ENCODE measurements at regions not wholly inside any gene's neighbourhood (a gene's known extent, or its start where the extent isn't known, plus 50 kb on each side); places are given as distances from the start of the nearest gene placed in this dataset.

GRCh38 chr20:6530254-6530653 is 237.2 kb upstream of the BMP2 start:
- intact Hi-C loops (cut with DNase I, micrococcal nuclease) = no loop called here
- Histone ChIP-seq H3K4me3 (ENCODE audit: low read length) (no peak overlapping the region), H3K4me1 (ENCODE audit: insufficient read depth, low read length) (no peaks in the 10 kb centered on the region), H3K9me3 (ENCODE audit: control insufficient read depth in 1 of 2, insufficient read depth in 1 of 2, low read length in 2 of 2) (peaks cover 0 to 15% of the 10 kb centered on the region in 2 experiments), H3K27ac (ENCODE audit: low read depth in 1 of 2, low read length in 2 of 2) (no peak overlapping the region), H3K36me3 (ENCODE audit: insufficient read depth, low read length) (no peaks in the 10 kb centered on the region), H3K27me3 (ENCODE audit: control insufficient read depth in 1 of 2, insufficient read depth in 2 of 2, low read length in 2 of 2) (no peaks in the 10 kb centered on the region)
- H3K4me3 Mint-ChIP-seq = no peak overlapping the region
- H3K36me3 Mint-ChIP-seq (ENCODE audit: low read depth) = no peaks in the 10 kb centered on the region
- H3K27ac Mint-ChIP-seq = no peak overlapping the region
- no peaks in the 10 kb centered on the region for H3K9me3 Mint-ChIP-seq
- H3K4me1 Mint-ChIP-seq (ENCODE audit: low read depth) = no peaks in the 10 kb centered on the region
- CTCF ChIA-PET = no interaction called here
- POLR2A ChIA-PET = no interaction called here
- ATAC-seq (ENCODE audit: poor library complexity) = no peak
- H3K27me3 Mint-ChIP-seq = no peaks in the 10 kb centered on the region
- no peak for DNase-seq
- TF ChIP-seq CTCF (IDR thresholded peaks at IDR 0.05) = no peak

- Histone ChIP-seq H3K4me1 (ENCODE audit: insufficient read depth, low read length) (no peaks in the 10 kb centered on the region), H3K4me3 (ENCODE audit: low read length) (no peak overlapping the region), H3K27ac (ENCODE audit: low read depth in 1 of 2, low read length in 2 of 2) (no peak overlapping the region), H3K36me3 (ENCODE audit: insufficient read depth, low read length) (no peaks in the 10 kb centered on the region), H3K9me3 (ENCODE audit: control insufficient read depth in 1 of 2, insufficient read depth in 1 of 2, low read length in 2 of 2) (peaks cover 5 to 18% of the 10 kb centered on the region in 2 experiments), H3K27me3 (ENCODE audit: control insufficient read depth in 1 of 2, insufficient read depth in 2 of 2, low read length in 2 of 2) (no peaks in the 10 kb centered on the region)
- no peak for ATAC-seq (ENCODE audit: poor library complexity)
- Mint-ChIP-seq H3K27ac (no peak overlapping the region), H3K36me3 (ENCODE audit: low read depth) (no peaks in the 10 kb centered on the region), H3K9me3 (peaks cover 11% of the 10 kb centered on the region), H3K27me3 (no peaks in the 10 kb centered on the region), H3K4me1 (ENCODE audit: low read depth) (no peaks in the 10 kb centered on the region), H3K4me3 (no peak overlapping the region)
- intact Hi-C loops (cut with DNase I, micrococcal nuclease) = no loop called here
- CTCF ChIA-PET = no interaction called here
- POLR2A ChIA-PET = no interaction called here
- DNase-seq = no peak
- TF ChIP-seq CTCF (IDR thresholded peaks at IDR 0.05) = no peak
These were observed 241.8 kb upstream of the BMP2 start for GRCh38 chr20:6525447-6526303.

GRCh38 chr20:6524305-6524704 is 243.2 kb upstream of the BMP2 start:
- H3K4me3 ChIP-seq (ENCODE audit: low read length) = no peak overlapping the region
- ChIA-PET CTCF (no interaction called here), POLR2A (no interaction called here)
- H3K9me3 ChIP-seq (ENCODE audit: control insufficient read depth in 1 of 2, insufficient read depth in 1 of 2, low read length in 2 of 2) = peaks cover 5 to 18% of the 10 kb centered on the region in 2 experiments
- H3K4me1 Mint-ChIP-seq (ENCODE audit: low read depth) = no peaks in the 10 kb centered on the region
- no peaks in the 10 kb centered on the region for H3K36me3 Mint-ChIP-seq (ENCODE audit: low read depth)
- no peaks in the 10 kb centered on the region for H3K27me3 ChIP-seq (ENCODE audit: control insufficient read depth in 1 of 2, insufficient read depth in 2 of 2, low read length in 2 of 2)
- DNase-seq = no peak
- H3K4me1 ChIP-seq (ENCODE audit: insufficient read depth, low read length) = no peaks in the 10 kb centered on the region
- intact Hi-C loops (cut with DNase I, micrococcal nuclease) = no loop called here
- H3K9me3 Mint-ChIP-seq = peaks cover 11% of the 10 kb centered on the region
- H3K27me3 Mint-ChIP-seq = no peaks in the 10 kb centered on the region
- no peak overlapping the region for H3K27ac Mint-ChIP-seq
- ATAC-seq (ENCODE audit: poor library complexity) = no peak
- no peak overlapping the region for H3K27ac ChIP-seq (ENCODE audit: low read depth in 1 of 2, low read length in 2 of 2)
- no peak overlapping the region for H3K4me3 Mint-ChIP-seq
- H3K36me3 ChIP-seq (ENCODE audit: insufficient read depth, low read length) = no peaks in the 10 kb centered on the region
- no peak for TF ChIP-seq CTCF (IDR thresholded peaks at IDR 0.05)
